Body of pancreas (tissue), 4 donors: ENCODE measurements at regions not wholly inside any gene's neighbourhood (a gene's known extent, or its start where the extent isn't known, plus 50 kb on each side); places are given as distances from the start of the nearest gene placed in this dataset.

ENCODE experiments used
- CTCF ChIP-seq, 7 experiments: fragments of 450-650 bp in 4 of 7; fragments of 200-600 bp in 3 of 7; sonication (generic) in 3 of 7; IDR thresholded peaks; one replicate each; pipeline ENCODE4 v1.5.1; 2016 to 2019; ENCODE audit warnings: antibody characterized with exemption in 7 of 7
- POLR2A ChIP-seq, 3 donors: fragments of 450-650 bp; IDR thresholded peaks; one replicate each; pipeline ENCODE4 v1.6.1; 2016; ENCODE audit warnings: antibody characterized with exemption in 3 of 3, mild to moderate bottlenecking in 2 of 3

- TF ChIP-seq POLR2A (IDR thresholded peaks at IDR 0.05): no peak
- TF ChIP-seq CTCF (IDR thresholded peaks at IDR 0.05): no peak
These were observed 310.3 kb upstream of the GNPDA2 start for GRCh38 chr4:45036677-45037076.
